Peyer's patch (tissue), 4 donors: ENCODE measurements at regions not wholly inside any gene's neighbourhood (a gene's known extent, or its start where the extent isn't known, plus 50 kb on each side); places are given as distances from the start of the nearest gene placed in this dataset.

Experiments used
- CTCF ChIP-seq, 6 experiments: fragments of 450-650 bp in 4 of 6; fragments of 200-600 bp in 2 of 6; sonication (generic) in 1 of 6; IDR thresholded peaks; one replicate each; pipeline ENCODE4 v1.5.1; 2017 to 2019; ENCODE audit warnings: antibody characterized with exemption in 6 of 6, mild to moderate bottlenecking in 3 of 6, moderate library complexity in 1 of 6
- POLR2A ChIP-seq, 2 donors: fragments of 450-650 bp; IDR thresholded peaks; one replicate each; pipeline ENCODE4 v1.5.1; 2017; ENCODE audit warnings: antibody characterized with exemption in 2 of 2, mild to moderate bottlenecking in 2 of 2, moderate library complexity in 2 of 2

- no peak for TF ChIP-seq POLR2A (IDR thresholded peaks at IDR 0.05)
- TF ChIP-seq CTCF (IDR thresholded peaks at IDR 0.05): no peak
Measured at GRCh38 chr5:10116594-10116993, 133.1 kb downstream of the ATPSCKMT start.
